ENCODE measurements at regions not wholly inside any gene's neighbourhood (a gene's known extent, or its start where the extent isn't known, plus 50 kb on each side); places are given as distances from the start of the nearest gene placed in this dataset.

- Histone ChIP-seq H3K9ac (ENCODE audit: low read depth, low read length) (no peak overlapping the region), H4K5ac (ENCODE audit: low read depth, low read length) (no peak overlapping the region), H3K56ac (ENCODE audit: extremely low read depth, insufficient read depth, low read length) (no peak overlapping the region), H3K9me3 (ENCODE audit: control insufficient read depth, insufficient read depth, low read length) (no peaks in the 10 kb centered on the region), H2AFZ (replicated peaks; ENCODE audit: low read length, poor library complexity) (no peak overlapping the region), H3K23ac (ENCODE audit: low read depth, low read length) (no peak overlapping the region), H4K8ac (ENCODE audit: low read depth in 2 of 2, low read length in 2 of 2) (no peak overlapping the region), H2BK120ac (ENCODE audit: low read depth, low read length) (no peak overlapping the region), H2AK9ac (replicated peaks; ENCODE audit: low read depth, low read length, poor library complexity) (no peak overlapping the region), H4K20me1 (ENCODE audit: insufficient read depth, low read length) (no peaks in the 10 kb centered on the region), H2AK5ac (ENCODE audit: low read depth, low read length) (no peak overlapping the region), H3K4ac (ENCODE audit: low read depth, low read length) (no peak overlapping the region), H2BK5ac (ENCODE audit: low read depth, low read length, poor library complexity, severe bottlenecking) (no peak overlapping the region), H3K4me3 (ENCODE audit: insufficient read depth, low read depth, low read length) (no peak overlapping the region), H3K18ac (ENCODE audit: low read depth, low read length) (no peak overlapping the region), H4K91ac (ENCODE audit: insufficient read depth, low read depth, low read length) (no peak overlapping the region), H2BK20ac (ENCODE audit: low read depth, low read length) (no peak overlapping the region), H3K4me2 (ENCODE audit: low read depth, low read length) (no peak overlapping the region), H2BK15ac (ENCODE audit: low read depth, low read length) (no peak overlapping the region), H3K4me1 (ENCODE audit: control insufficient read depth, insufficient read depth, low read length) (no peaks in the 10 kb centered on the region; the same call in 1 of the 2 replicates), H3K27me3 (ENCODE audit: control insufficient read depth, insufficient read depth, low read length) (no peaks in the 10 kb centered on the region), H3K27ac (ENCODE audit: insufficient read depth, low read length) (no peak overlapping the region), H3K79me1 (ENCODE audit: low read depth in 1 of 2, low read length in 2 of 2) (no peaks in the 10 kb centered on the region), H3K9me1 (ENCODE audit: insufficient read depth, low read length) (no peaks in the 10 kb centered on the region; the same call in 1 of the 2 replicates), H3K36me3 (ENCODE audit: control insufficient read depth, insufficient read depth, low read length) (no peaks in the 10 kb centered on the region), H3K14ac (replicated peaks; ENCODE audit: low read depth, low read length) (no peak overlapping the region)
- ChIA-PET CTCF (no interaction called here), POLR2A (ENCODE audit: unreplicated experiment) (no interaction called here)
- no peak for DNase-seq
- in situ Hi-C loops (cut with MboI; ENCODE audit: low sequenced_read_pairs) (no loop called here), dilution Hi-C loops (cut with HindIII; ENCODE audit: low sequenced_read_pairs, unreplicated experiment) (no loop called here), intact Hi-C loops (cut with micrococcal nuclease) (no loop called here)
- TF ChIP-seq RAD21 (IDR thresholded peaks at IDR 0.05; ENCODE audit: low read length) = no peak
- no peak for TF ChIP-seq NFE2L2 (IDR thresholded peaks at IDR 0.05; ENCODE audit: low read depth, low read length)
- no peak for TF ChIP-seq POLR2A (IDR thresholded peaks at IDR 0.05; ENCODE audit: low read depth, low read length)
- no peak for TF ChIP-seq MAZ (IDR thresholded peaks at IDR 0.05; ENCODE audit: borderline replicate concordance, low read depth, low read length)
- TF ChIP-seq MXI1 (IDR thresholded peaks at IDR 0.05; ENCODE audit: borderline replicate concordance, low read depth, low read length) = no peak
- no peak for TF ChIP-seq CTCF (conservative IDR thresholded peaks at IDR 0.05; ENCODE audit: low read depth, low read length)
- no peak for TF ChIP-seq BHLHE40 (IDR thresholded peaks at IDR 0.05; ENCODE audit: low read depth, low read length)
- TF ChIP-seq RCOR1 (IDR thresholded peaks at IDR 0.05; ENCODE audit: insufficient replicate concordance, low read length) = no peak
- no peak for TF ChIP-seq MAFK (IDR thresholded peaks at IDR 0.05; ENCODE audit: low read depth, low read length)
- TF ChIP-seq CEBPB (IDR thresholded peaks at IDR 0.05; ENCODE audit: low read depth, low read length) = no peak
- no peak for TF ChIP-seq USF2 (IDR thresholded peaks at IDR 0.05; ENCODE audit: low read depth, low read length)
- no peak for TF ChIP-seq CHD1 (IDR thresholded peaks at IDR 0.05; ENCODE audit: low read depth, low read length)
- no peak for TF ChIP-seq RFX5 (IDR thresholded peaks at IDR 0.05; ENCODE audit: low read depth, low read length)
- TF ChIP-seq SMC3 (IDR thresholded peaks at IDR 0.05; ENCODE audit: low read depth, low read length) = no peak
- TF ChIP-seq ELK1 (IDR thresholded peaks at IDR 0.05; ENCODE audit: borderline replicate concordance, low read depth, low read length) = no peak
- no peak for TF ChIP-seq FOS (IDR thresholded peaks at IDR 0.05; ENCODE audit: low read depth, low read length)
- BruUV-seq (replicated peaks) = no TSS peak
- no peak for ATAC-seq (ENCODE audit: low read depth)
Observed at GRCh38 chr6:78533876-78534275, 333.5 kb upstream of the IRAK1BP1 start.

All from IMR-90 (cell line).